Cortex of kidney (tissue), 1 donor: ENCODE measurements at regions not wholly inside any gene's neighbourhood (a gene's known extent, or its start where the extent isn't known, plus 50 kb on each side); places are given as distances from the start of the nearest gene placed in this dataset.
"Not testable (repeated sequence)": the region's sequence is repeated elsewhere in the genome, so short reads cannot be mapped to it uniquely, and the experiment has no call there.

Source experiments
- DNase-seq: peaks from one replicate; lab custom pipeline; 2025; lab: John Stamatoyannopoulos, UW

- no peak for DNase-seq
These were observed 869.2 kb downstream of the SLC6A15 start for GRCh38 chr12:84043355-84043754.

- no peak for DNase-seq
These were observed 874.4 kb downstream of the SLC6A15 start for GRCh38 chr12:84038242-84038641.

GRCh38 chr12:84036912-84037311 lies 875.7 kb downstream of the SLC6A15 start:
- DNase-seq = no peak

DNA sequence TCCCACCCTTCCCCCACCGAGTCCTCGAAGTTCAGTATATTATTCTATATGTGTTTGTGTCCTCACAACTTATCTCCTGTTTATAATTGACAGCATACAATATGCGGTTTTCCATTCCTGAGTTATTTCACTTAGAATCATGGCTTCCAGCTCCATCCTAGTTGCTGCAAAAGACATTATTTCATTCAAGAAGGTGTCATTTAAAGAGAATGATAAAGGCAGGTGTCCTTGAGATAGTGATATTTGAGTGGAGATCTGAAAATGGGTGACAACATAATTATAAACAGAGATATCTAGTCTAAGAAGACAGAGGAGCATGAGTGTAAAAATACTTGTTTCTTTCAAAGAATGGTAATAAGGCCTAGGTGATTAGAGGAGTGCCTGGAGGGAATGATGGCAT lies 876.8 kb downstream of the SLC6A15 start:
- no peak for DNase-seq

- no peak for DNase-seq
These were observed 877.7 kb downstream of the SLC6A15 start for GRCh38 chr12:84034871-84035270.

GRCh38 chr12:84033162-84033561 lies 879.4 kb downstream of the SLC6A15 start:
- DNase-seq = no peak

DNA sequence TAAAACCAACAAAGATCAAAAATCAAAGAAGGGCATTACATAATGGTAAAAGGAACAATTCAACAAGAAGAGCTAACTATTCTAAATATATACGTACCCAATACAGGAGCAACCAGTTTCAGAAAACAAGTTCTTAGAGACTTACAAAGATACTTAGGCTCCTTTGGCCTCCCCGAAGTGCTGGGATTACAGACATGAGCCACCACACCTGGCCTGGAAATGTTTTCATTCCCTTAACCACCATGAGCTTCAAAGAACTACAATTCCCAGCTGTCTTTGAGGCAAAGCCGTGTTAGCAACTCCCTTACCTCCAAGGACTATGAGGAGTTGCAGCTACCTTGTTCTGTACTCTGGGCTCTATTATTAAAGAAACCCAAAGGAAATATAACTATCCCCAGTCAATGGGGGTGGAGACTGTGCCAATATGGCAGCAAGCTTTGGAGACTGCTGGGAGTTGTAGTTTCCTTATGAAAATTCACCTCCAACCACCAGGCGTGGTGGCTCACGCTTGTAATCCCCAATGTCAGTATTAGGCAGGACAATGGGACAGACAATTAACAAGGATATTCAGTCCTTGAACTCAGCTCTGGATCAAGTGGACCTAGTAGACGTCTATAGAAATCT lies 893.9 kb downstream of the SLC6A15 start:
- not testable (repeated sequence) for DNase-seq

DNA sequence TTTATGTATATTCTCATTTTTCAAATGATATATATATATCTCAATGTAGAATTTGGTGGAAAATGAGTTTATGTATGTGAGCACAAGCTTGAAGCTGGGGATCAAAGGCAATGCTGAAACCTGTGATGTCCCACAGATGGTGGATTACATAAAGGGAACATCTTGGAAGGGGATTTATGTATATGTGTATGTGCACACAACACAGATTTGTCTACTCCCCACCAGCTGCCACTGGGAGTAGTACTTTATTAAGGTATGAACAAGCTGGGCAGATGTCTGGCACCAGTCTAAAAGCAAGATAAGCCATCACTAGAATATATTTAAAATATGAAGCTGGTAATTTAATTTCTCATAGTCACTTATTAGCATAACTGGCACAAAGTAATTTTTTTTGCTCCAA lies 895.6 kb downstream of the SLC6A15 start:
- no peak for DNase-seq

DNA sequence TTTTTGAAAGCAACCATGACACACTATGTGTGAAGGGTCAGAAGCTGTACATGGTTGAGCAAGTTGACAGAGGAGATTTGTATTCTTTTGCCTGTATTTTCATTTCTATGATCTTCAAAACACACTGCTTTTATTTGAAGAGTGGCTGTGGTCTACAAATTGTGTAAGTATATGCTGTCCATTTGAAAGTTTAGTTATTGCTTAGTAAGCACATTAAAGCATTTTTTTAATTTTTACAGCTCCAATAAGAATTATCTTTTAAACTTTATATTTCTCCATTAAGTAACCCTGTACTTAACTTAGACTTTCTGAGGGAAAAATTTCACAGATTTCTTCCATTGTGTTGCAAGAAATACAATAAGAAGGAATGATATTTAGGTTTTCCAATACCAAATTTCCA lies 915.2 kb downstream of the SLC6A15 start:
- no peak for DNase-seq

DNA sequence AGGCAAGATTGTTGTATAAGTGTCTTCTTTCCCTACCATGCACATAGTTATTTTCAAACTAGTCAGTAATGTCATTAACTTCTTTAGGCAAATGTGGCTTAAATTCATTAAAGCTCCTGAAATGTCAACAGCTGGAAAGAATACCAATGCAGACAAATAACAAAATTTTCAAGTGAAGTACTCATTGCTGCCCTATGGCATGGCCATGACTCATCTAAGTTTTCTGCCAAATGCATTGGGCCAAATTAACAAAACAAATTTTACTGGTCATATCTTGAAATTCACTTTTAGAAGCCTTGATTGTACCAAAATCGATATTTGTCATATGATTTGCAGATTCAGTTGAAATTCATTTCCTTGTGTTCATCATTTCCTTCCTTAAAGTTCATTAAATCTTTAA lies 915.9 kb downstream of the SLC6A15 start:
- no peak for DNase-seq

- no peak for DNase-seq
These were observed 927.5 kb downstream of the SLC6A15 start for GRCh38 chr12:83985084-83985483.

GRCh38 chr12:83980398-83980797 lies 932.2 kb downstream of the SLC6A15 start:
- no peak for DNase-seq

GRCh38 chr12:83979785-83980184 lies 932.8 kb downstream of the SLC6A15 start:
- no peak for DNase-seq

DNA sequence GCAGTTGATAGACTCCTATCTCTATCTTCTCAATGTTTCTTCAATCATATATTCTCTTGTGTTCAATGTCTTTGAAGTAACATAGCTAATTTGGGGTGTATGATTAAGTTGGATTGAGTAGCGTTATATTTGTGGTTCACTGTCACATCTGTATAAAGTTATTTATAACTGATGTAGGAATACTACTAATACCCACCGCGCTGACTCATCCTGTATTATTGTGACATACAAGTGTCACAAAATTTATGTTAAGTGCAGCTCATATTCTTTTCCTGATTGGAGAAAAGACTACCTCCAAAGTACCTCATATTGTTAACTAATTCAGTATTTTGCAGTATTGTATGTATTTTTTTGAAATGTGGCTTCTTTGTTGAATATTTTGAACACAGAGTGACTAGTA lies 940.8 kb downstream of the SLC6A15 start:
- DNase-seq = no peak

DNA sequence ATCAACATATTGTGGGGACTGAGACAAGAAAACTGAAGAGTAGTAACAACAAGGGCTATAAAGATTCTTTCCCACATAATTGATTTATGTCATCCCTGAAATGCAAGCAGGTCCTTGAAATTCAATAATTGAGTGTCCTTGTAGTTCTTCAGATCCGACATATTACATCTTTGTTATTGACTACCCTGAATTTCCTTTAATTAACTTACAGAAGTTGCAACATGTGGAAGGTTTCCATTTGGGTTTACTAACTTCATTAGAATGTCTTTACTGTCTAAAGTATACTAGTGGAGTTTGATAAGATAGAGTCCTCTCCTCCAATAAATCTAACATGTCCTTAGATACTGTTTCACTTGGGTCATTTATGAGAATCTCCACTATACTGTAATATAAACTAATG lies 951.8 kb downstream of the SLC6A15 start:
- no peak for DNase-seq

GRCh38 chr12:83958997-83959396 lies 953.6 kb downstream of the SLC6A15 start:
- no peak for DNase-seq

DNA sequence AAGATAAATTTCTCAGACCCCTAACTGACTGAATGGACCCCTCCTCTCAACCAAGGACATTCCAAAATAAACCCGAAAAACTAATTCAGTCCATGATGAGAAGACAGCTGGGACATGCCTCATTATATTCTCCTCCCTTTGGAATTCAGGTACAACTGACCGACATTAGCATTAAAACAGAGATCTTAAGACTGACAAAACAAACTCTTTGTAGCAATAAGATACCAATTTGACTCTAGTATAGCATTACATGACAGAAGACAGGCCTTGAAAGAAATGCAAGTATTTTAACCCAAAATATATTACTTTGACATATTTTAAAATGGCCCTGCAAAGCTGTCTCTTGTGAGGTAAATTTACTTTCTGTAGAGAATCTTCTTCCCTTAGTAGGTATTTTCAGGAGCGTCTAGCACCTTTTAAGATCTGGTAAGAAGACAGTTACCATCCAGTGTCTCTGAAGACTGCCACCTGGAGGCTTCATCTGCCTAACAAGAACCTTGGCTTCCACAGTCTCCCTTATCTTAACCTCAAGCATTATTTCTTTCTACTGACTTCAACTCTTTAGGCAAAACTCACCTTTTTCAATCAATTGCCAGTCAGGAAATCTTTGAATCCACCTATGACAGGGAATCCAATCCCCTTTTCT lies 957.5 kb downstream of the SLC6A15 start:
- no peak for DNase-seq

DNA sequence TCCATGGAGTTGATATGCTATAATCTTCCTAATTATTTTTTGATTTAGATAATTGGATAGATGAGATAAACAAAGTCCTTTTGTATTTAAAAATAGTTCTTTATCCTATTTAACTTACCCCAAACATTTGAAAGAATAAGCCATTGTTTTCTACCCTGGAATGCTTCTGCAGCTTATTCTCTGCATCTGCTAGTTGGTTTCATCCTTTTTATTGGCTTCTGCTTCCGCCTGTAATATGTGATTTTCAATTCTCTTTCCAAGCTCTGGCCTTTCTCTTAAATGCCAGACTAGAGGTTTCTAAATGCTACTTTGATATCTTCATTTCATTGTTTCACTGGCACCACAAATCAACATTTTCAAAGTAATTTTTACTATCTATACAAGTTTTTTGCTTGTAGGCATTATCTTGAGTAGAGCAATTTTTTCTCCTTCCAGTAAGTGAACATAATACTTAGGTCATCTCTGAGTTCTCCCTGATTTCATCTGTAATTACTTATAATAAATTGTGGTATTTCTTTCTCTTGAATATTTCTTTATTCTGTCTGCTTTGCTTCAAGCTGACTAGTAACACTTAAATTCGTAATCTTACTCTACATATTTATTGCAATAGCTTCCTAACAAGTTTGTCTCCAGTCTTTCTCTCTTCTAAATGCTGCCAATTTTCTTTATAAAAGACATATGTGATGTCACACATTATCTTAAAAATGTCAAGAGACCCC lies 958.4 kb downstream of the SLC6A15 start:
- DNase-seq = no peak

DNA sequence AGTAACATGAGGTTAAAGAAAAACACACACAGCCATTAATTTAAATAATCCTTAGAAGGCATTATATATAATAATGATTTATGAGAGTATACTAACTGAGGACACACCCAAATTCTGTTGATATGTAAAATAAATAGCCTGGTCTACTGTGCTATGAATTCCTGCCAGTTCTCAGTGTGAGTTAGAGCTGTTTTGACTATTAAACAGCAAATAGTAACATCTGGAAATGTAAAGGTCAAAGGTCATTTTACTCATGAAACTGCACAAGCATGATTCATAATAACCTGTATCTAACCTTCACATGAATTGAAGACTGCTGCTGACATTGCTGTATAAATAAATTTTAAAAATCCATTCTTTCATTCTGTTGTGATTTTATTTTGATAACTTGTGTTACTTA lies 966.7 kb downstream of the SLC6A15 start:
- no peak for DNase-seq

DNA sequence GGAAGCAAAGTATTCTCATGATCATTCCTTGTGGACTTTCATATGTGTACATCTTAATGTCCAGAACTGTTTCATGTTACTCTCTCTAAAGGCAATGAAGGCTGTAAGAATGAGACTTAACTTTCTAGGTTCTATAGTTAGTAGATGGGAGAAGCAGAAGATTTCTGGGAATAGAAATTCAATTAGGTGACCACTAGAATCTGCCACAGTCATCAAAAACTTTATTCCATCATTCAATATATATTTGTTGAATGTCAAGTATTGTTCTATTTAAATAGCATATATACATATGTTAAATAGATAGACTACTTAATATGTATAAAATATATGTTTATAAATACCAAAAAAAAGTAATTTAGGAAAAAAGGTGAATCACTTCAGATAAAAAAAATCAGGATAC lies 972.9 kb downstream of the SLC6A15 start:
- no peak for DNase-seq

- DNase-seq = no peak
These were observed 979.0 kb downstream of the SLC6A15 start for GRCh38 chr12:83933615-83934014.

- no peak for DNase-seq
These were observed 980.6 kb downstream of the SLC6A15 start for GRCh38 chr12:83932011-83932410.

DNA sequence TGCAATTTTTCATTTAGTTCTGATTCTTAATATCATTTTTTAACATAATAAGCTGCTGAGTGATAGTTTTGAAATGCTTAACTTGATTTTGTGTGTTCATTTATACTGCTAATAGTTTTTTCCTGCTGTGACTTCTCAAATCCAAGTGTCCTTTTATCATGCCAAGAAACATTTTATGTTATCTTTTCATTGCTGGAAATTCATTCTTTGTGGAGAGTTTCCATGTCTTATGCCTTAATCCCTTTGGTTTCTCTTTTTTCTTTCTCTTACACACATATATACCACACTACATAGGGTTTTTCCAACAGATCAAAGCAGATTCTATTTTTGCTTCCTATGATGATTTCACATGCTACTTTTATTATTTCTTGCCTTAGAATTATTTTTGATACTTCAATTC lies 981.1 kb downstream of the SLC6A15 start:
- DNase-seq = no peak
